ENCODE measurements at regions not wholly inside any gene's neighbourhood (a gene's known extent, or its start where the extent isn't known, plus 50 kb on each side); places are given as distances from the start of the nearest gene placed in this dataset.

GRCh38 chr3:76753599-76753998 lies 286.3 kb upstream of the ROBO2 start:
- no peaks in the 10 kb centered on the region for H3K23me2 ChIP-seq (ENCODE audit: low read depth, low read length)
- no peak overlapping the region for H2BK5ac ChIP-seq (ENCODE audit: low read depth, low read length)
- H3K79me2 ChIP-seq (ENCODE audit: control insufficient read depth in 1 of 2, insufficient read depth in 2 of 2, low read length in 2 of 2) = no peaks in the 10 kb centered on the region
- ChIA-PET CTCF (ENCODE audit: partially characterized antibody) (interaction anchor here (0.6 to 1.5 kb wide), 8 partner anchors 10 to 566 kb away, joined by 3 to 4 read pairs (median 4); no protein-coding TSS in a partner anchor), POLR2A (ENCODE audit: partially characterized antibody) (no interaction called here)
- H2BK120ac ChIP-seq (replicated peaks; ENCODE audit: low read depth, low read length) = no peak overlapping the region
- no peak overlapping the region for H3K4me2 ChIP-seq (ENCODE audit: insufficient read depth in 1 of 2, low read depth in 2 of 2, low read length in 2 of 2)
- no peaks in the 10 kb centered on the region for H3K36me3 ChIP-seq (ENCODE audit: control insufficient read depth in 2 of 4, insufficient read depth in 4 of 4, low read length in 3 of 4)
- H2BK12ac ChIP-seq (ENCODE audit: low read depth, low read length) = no peak overlapping the region
- WGBS, 2 experiments (ENCODE audit: extremely low coverage in 1 of 2, insufficient coverage in 1 of 2, insufficient read length in 1 of 2, insufficient replicate concordance in 2 of 2, low coverage in 1 of 2, low lambda C conversion rate in 2 of 2, missing lambda C conversion rate in 1 of 2) = 84% methylated on average over 2 of the region's 2 CpGs; no CpG with 5 or more reads in 1 of the 2 experiments
- no peak overlapping the region for H3K56ac ChIP-seq (replicated peaks; ENCODE audit: insufficient read length, low read depth, low read length)
- H3K9me3 ChIP-seq (ENCODE audit: insufficient read depth in 2 of 2, low read depth in 1 of 2, low read length in 1 of 2) = no peaks in the 10 kb centered on the region
- H4K20me1 ChIP-seq (replicated peaks in 1 of 2; ENCODE audit: control insufficient read depth in 1 of 2, insufficient read depth in 2 of 2, low read length in 2 of 2) = no peaks in the 10 kb centered on the region
- H3K79me1 ChIP-seq (ENCODE audit: low read depth, low read length) = no peaks in the 10 kb centered on the region
- no peak overlapping the region for H2AFZ ChIP-seq (ENCODE audit: low read length)
- H3K4ac ChIP-seq (replicated peaks; ENCODE audit: insufficient read length, low read depth, low read length) = no peak overlapping the region
- no peak overlapping the region for H4K5ac ChIP-seq (ENCODE audit: insufficient read length, low read depth, low read length)
- DNase-seq (ENCODE audit: low read depth in 1 of 2, low spot score in 2 of 2) = no peak
- H3K23ac ChIP-seq (ENCODE audit: insufficient read length) = no peak overlapping the region
- no peak overlapping the region for H4K8ac ChIP-seq (ENCODE audit: extremely low read depth, insufficient read depth, low read length)
- no peak overlapping the region for H3K9ac ChIP-seq (replicated peaks in 1 of 4; ENCODE audit: extremely low read depth in 1 of 4, low read depth in 3 of 4, low read length in 3 of 4)
- H3K27me3 ChIP-seq (replicated peaks in 1 of 4; ENCODE audit: control insufficient read depth in 3 of 4, extremely low read depth in 1 of 4, insufficient read depth in 3 of 4, low read length in 3 of 4) = no peaks in the 10 kb centered on the region
- no peak overlapping the region for H2AK5ac ChIP-seq (ENCODE audit: low read depth, low read length)
- TF ChIP-seq POLR2AphosphoS5 (IDR thresholded peaks at IDR 0.05; ENCODE audit: low read depth, low read length) = no peak
- no peak for TF ChIP-seq RBBP5 (IDR thresholded peaks at IDR 0.05; ENCODE audit: borderline replicate concordance, low read depth, low read length)
- TF ChIP-seq POLR2A (IDR thresholded peaks at IDR 0.05; ENCODE audit: control extremely low read depth in 1 of 2, low read depth in 2 of 2, low read length in 2 of 2) = no peak
- TF ChIP-seq RAD21 (IDR thresholded peaks at IDR 0.05 in 1 of 2, conservative IDR thresholded peaks at IDR 0.05 in 1 of 2; ENCODE audit: low read depth in 2 of 2, low read length in 2 of 2) = peak; percentile 48 to 59
- TF ChIP-seq CTCF (IDR thresholded peaks at IDR 0.05; ENCODE audit: control extremely low read depth in 1 of 3, insufficient read depth in 1 of 3, low read depth in 1 of 3, low read length in 3 of 3) = peak in 1 of 3 experiments; percentile 15; a peak in 2 of 4 replicates
- TF ChIP-seq SRF (IDR thresholded peaks at IDR 0.05; ENCODE audit: low read depth, low read length) = no peak
- no peak for TF ChIP-seq HDAC6 (IDR thresholded peaks at IDR 0.05; ENCODE audit: low read depth, low read length)
- H2BK20ac ChIP-seq (ENCODE audit: low read length) = no peak overlapping the region
- no peak for FAIRE-seq
- no peak overlapping the region for H4K91ac ChIP-seq (replicated peaks; ENCODE audit: insufficient read length, low read length)
- no peak overlapping the region for H3K18ac ChIP-seq (ENCODE audit: extremely low read depth, low read length)
- H2BK15ac ChIP-seq (ENCODE audit: low read length) = no peak overlapping the region
- H3K4me1 ChIP-seq (replicated peaks in 1 of 4; ENCODE audit: control insufficient read depth in 3 of 4, insufficient read depth in 4 of 4, low read length in 3 of 4) = no peaks in the 10 kb centered on the region
- no peak overlapping the region for H3K4me3 ChIP-seq (ENCODE audit: extremely low read depth in 1 of 4, insufficient read depth in 2 of 4, low read depth in 3 of 4, low read length in 4 of 4)
- no peak overlapping the region for H3K14ac ChIP-seq (ENCODE audit: insufficient read length)
- no peak overlapping the region for H3K27ac ChIP-seq (ENCODE audit: low read depth, low read length)

Data from H1 (cell line).